ENCODE measurements at regions not wholly inside any gene's neighbourhood (a gene's known extent, or its start where the extent isn't known, plus 50 kb on each side); places are given as distances from the start of the nearest gene placed in this dataset.
A peak's percentile ranks its signal among the peaks of the same experiment; 100 is the strongest.

DNA sequence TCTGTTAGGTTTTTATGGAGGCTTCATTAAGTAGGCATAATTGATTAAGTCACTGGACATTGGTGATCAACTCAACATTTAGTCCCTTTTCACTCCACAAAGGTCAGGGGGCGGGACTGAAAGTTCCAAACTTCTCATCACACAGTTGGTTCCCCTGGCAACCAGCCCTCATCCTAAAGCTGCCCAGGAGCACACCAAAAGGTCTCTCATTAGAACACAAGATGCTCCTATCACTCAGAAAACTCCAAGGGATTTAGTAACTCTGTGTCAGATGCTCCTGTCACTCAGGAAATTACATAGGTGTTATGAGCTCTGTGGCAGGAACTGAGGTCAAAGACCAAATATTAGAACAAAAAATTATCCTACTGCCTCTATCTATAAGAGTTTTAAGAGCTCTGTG lies 321.5 kb downstream of the OTOL1 start:
- DNase-seq: no peak

DNA sequence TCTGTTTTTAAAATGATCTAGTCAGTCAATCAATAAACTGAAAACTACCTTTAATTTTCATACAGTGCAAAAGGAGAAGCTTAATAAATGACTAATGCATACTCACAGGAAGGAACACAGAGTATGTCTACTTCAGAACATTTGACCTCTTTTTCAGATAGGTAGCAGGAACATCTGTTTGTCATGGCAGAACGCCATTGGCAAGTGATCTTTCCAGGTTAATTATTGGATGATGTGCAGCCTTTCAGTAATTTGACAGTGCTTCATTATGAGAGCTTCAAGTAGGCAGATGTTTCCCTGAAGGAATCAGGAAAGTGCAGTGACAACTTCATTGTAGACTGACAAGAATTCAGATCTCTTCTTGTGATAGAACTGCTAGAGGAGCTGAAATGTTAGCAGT lies 325.0 kb downstream of the OTOL1 start:
- no peak for DNase-seq

DNA sequence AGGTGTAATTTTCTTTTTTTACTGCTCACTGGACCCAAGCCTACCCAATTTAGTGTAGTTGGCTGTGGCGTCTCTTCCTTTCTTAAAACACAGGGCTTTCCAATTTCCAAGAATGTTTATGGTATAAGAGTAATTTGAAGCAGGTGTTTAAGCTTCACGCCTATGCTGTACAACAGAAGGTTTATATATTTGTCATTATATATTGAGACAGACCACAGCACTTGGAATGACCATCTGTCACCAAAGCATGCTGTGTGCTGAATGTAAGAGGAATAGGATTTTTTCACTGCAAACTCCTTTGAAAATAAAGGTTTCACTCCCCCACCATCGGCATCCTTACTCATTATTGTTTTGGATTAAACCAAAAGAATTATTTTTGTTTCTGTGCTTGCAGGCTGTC lies 325.7 kb downstream of the OTOL1 start:
- DNase-seq: no peak

DNA sequence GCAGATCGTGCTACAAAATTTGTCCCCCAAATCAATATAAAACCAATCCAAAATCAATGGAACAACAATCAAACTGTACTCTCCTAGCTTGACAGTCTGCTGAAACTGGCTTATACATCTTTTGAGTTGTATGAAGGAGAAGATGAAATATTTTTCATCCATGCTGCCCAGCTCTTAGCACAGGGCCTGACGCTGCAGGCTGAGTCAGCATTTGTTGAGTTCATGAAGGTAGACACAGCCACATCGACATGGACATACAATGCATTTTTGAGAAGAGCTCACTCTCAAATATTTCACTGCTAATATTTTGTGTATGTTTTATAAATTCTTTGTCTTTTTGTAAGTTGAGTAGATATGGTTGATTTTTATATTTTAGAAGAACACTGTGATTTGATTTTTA lies 327.3 kb downstream of the OTOL1 start:
- DNase-seq: no peak

DNA sequence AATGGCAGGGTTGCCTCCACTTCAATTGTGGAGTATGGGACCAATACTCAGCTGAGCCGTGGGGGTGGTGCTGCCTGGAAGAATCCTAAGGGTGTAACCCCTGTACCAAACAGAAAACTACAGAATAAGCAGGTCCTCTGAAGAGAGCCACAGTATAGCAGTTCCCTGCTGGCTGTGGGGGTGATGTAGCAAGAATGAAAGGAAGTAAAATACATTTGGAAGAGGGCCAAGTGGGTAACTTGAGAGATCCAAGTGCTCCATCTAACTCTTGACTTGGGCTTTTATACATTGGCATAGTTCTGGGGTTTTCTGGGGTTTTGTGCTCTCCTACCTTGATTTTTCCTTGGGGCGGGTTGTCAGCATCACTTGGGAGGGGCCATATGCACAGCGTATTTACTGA lies 341.4 kb downstream of the OTOL1 start:
- DNase-seq: no peak

DNA sequence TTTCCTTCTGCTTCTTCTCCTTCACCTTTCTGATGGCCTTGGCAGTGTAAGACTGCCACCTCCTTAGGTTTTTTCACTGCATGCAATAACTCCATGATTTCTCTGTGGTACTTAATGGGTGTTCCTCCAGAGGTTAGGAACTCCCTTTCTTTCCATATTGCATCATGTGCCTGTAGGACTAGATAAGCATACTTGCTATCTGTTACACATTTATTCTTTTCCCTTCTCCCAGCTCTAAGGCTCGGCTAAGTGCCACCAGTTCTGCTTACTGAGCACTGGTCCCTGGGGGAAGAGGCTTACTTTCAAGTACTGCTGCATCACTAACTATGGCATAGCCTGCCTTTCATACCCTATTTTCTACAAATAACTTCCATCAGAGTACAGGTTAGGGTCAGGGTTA lies 351.8 kb downstream of the OTOL1 start:
- no peak for DNase-seq

DNA sequence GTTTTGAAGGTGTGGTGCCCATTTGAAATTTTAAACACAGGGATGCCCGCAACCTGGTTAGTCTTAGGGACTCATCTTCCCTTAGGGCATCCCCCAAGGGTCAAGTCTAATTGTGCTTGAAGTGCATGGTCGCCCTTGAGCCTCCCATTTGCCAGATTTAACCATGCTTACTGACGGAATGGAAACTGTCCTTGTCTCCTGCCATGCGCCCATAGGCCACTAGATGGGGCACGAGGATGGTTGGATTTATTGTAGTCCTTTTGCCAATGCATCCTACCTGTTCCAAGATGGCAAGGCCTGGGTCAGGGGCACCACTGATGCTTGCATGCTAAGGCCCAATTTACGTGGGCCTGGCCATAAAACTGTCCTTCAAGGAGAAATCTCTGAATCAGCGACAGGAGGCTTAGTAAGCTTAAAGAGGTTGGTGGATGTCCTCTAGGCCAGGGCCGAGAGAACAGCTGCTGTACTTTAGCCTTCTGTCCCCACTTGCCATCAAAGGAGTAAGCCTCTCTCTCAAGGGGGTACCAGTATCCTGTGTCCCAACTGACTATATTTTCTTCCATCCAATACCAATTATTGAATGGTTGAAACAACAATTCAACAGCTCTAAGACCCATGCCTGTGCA lies 355.4 kb downstream of the OTOL1 start:
- peak; percentile 47 for DNase-seq

DNA sequence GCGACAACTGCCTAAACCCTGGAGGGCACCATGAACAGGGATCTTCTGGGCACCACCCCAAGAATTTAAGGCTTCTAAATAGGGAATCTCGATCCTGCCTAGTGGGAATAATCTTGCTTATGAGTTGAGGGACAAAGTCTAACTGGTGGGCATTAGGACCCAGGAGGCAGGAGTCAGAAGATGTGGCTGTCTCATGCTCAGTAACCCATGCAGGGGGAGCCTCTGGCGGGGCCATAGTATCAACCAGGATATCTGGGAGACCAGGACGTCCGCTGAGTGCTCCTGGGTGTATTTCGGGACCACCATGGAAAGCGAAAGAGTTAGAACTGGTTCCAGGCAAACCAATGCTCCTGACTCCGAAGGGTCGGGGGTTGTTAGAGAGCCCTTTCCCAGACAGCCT lies 356.1 kb downstream of the OTOL1 start:
- DNase-seq: no peak

DNA sequence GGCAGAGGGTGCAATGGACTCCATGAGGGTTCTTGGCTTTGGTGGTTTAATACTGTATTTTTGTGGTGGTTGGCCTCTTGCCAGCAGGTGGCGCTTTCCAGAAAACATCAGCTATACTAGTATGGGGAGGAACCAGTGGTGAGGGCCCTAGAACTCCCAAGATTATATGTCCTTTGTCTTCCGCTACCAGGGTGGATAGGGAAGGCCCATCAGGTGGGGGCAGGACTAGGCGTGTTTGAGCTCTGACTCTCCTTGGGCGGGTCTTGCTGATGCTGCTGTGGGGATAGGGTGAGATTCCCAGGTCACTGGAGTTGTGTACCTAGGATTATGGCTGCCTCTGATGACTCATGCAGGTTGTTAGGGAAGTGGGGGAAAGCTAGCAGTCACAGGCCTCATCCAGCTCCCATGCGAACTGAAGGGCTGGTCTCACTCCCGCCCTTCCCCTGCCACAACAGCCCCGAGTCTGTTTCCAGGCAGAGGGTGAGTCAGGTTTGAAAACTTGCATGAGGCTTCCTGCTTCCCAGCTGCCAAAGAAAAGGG lies 357.7 kb downstream of the OTOL1 start:
- peak; percentile 21 for DNase-seq

DNA sequence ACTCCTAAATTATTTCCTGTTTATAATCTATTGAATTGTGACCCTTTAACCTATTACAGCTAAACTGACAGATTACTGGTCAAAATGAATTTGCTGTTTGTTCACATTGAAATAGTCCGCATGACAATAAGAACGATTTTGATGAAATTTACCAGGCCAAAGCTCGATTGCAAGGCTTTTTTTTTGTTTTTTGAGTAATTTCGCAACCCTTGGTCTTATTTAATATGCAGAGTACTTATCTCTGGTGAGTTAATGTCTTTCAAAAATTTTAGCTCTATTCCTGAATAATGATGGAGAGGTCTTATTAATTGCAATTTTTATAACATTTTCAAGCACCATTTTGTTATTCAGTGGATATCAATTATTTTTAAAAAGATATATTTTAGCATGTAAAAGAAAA lies 362.4 kb downstream of the OTOL1 start:
- DNase-seq: no peak

DNA sequence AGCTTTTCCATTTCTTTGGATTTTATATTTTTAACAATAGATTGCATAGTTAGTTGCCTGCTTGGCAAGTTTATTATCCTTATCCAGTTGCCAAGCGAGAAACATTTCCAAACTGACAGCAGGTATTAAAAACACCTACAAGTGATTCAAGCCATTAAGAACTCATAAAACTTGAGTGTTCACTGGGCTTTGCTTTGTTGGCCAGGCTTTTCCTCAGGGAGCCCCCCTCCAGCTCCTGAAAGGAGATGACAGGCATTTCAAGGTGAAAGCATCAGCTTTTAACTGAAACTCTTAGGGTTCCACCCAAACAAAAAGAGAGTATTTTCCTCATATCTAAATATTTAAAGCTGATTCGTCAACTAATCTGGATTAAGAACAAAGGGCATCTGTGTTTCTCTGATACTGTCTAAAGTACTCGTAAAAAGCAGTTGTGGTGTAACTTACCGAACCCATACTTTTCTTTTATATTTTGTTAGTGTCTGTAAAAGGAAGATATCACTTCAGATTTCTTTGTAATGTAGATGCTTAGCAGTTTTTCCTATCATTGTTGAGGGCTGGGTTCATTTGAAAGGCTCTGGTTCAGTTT lies 363.4 kb downstream of the OTOL1 start:
- DNase-seq: no peak

DNA sequence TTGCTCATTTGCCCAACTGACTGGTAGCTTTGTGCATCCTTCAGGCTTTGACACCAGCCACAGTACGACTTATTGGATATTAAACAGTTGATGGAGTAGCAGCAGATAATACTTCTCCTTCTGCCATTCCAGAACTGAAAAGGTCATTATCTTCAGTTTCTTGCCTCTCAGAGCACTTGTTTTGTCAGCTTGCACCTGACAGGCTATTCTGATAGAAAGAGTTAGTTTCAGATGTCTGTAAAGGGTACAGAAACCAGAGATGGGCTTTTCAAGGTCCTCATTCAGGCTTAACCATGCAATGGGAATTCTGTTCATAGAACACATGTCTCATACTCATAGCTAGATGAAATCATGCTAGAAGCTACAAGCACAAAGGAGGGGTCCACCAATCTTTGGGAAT lies 367.2 kb downstream of the OTOL1 start:
- DNase-seq: no peak

DNA sequence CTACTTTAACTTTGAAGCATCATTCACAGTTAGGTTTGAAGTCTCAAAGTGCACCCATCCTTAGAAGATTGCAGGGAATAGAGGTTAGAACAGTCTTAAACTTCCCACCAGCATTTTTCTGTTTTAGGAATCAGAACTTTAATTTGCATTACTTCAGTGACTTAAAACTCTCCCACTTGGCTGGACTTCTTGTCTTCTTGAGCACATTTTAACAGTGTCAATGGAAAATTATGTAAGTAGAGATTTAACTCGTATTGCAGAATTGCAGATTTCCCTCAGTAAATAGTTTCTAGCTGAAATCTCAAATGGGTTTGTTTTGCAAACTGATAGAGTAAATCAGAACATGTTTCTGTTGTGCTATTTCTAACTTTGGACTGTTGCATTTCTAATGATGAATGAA lies 369.6 kb downstream of the OTOL1 start:
- no peak for DNase-seq

DNA sequence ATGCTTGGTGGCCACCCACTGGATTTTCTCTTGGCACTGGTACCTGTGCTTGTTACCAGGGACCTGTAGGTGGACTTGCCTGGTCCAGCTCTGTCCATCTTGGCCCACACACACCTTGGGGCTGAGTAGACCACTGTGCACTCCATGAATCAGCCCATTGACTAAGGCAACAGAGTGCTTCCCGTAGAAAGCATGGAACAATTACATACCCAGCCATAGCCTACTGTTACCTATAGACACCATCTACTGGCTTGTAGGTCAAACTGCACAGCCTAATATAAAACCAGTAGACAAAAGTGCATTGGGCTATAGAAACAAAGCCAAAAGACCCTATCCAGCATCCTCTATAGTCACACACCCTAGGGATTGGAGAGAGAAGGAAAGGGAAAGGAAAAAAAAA lies 378.9 kb downstream of the OTOL1 start:
- no peak for DNase-seq

DNA sequence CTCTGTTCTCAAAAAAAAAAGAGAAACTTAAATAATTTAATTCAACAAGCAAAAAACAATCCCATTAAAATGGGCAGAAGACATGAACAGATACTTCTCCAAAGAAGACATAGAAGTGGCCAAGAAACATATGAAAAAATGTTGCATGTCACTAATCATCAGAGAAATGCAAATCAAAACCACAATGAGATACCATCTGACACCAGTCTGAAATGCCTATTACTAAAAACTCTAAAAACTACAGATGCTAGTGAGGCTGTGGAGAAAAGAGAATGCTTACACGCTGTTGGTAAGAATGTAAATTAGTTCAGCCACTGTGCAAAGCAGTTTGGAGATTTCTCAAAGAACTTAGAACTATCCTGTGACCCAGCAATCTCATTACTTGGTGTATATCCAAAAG lies 382.9 kb downstream of the OTOL1 start:
- no peak for DNase-seq

DNA sequence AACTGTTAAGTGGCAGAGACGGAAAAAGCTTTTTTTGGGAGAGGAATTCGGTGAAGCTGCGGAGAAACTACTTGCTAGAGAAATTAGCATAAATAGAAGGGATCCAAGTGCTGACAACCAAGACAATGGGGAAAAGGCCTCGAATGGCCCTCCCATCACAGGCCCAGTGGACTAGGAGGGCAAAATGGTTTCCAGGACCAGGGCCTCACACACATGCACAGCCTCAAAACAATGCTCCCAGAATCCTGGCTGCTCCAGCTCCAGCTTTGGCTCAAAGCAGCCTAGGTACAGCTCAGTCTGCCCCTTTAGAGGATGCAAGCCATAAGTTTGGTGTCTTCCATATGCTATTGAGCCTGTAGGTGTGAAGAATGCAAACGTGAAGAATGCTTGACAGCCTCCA lies 388.2 kb downstream of the OTOL1 start:
- no peak for DNase-seq

DNA sequence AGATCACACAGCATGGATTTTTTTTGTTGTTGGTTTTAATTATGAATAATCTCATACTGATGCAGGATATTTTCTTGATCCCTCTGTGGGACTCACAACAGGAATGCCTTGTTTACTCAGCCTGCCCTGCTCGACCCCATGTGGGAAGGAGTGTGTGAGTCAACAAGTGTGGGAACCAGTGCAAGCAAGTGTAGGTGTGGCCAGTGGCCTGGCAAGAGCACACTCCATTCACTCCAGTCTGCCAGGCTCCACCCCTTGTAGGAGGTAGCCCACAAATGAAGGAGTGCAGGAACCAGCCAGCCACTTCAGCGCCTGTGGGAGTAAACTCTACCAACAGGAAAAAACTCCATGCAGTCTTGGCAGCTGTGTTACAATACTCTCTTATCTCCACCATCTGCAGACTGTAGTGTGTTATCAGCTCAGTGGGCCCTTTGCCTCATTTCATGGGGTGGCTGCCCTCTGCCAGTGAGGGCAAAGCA lies 393.6 kb downstream of the OTOL1 start:
- DNase-seq: peak; percentile 71

DNA sequence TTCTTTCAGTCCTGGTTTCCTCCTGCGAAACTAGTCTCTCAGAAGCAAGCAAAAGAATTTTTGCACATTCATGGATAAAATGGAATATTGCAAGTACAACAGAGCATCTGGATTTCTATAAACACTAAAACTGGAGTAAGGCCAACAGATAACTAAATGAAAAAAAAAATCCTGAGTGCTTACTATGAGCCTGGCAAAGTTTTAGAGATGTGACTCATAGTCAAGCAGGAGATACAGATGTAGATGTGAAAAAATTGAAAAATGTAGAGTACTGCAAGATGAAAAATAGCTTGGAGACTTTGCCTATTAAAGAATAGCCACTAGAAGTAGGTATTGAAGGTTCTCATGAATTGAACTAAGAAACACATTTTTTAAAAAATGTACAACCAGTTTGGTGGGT lies 397.4 kb downstream of the OTOL1 start:
- DNase-seq: no peak

DNA sequence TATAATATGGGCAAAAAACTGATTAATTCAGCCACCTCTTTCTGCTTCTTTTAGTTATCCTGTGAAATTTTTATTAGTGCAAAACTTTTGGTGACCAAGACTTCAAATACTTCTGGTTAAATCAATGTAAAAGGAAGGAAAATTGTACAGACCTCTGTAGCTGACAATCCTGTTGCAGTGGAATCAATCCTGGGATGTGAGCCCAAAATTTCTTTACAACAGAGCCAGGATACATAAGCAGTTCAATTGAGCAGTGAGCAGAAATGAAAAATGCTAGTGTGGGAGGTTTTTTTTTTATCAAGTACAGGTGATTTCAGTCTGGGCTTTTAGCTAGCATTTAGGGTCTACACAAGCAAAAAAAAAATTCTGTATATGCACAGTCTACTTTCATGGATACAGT lies 398.0 kb downstream of the OTOL1 start:
- DNase-seq: no peak

DNA sequence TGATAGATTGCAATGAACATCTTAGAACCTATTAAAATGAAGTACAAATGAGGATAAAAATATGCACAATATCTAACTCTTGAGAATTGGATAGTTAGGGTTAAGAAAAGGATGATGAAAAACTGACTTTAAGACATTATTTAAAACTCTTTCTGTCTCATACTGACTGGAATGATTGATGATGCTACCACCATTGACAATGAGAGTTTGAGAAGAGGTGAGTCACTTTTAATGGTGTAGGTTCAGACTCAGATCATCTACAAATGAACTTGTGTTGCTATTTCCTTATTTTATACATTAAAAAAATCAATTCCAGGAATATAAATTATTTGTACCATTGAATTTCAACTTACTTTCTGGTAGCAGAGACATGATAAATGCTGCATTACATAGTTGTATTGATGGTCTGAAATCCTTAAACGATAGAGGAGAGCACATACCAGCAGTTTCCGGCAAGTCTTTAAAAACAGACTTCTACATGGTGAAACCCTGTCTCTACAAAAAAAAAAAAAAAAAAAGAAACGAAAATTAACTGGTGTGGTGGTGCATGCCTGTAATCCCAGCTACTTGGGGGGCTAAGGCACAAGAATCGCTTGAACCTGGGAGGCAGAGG lies 409.0 kb downstream of the OTOL1 start:
- no peak for DNase-seq

DNA sequence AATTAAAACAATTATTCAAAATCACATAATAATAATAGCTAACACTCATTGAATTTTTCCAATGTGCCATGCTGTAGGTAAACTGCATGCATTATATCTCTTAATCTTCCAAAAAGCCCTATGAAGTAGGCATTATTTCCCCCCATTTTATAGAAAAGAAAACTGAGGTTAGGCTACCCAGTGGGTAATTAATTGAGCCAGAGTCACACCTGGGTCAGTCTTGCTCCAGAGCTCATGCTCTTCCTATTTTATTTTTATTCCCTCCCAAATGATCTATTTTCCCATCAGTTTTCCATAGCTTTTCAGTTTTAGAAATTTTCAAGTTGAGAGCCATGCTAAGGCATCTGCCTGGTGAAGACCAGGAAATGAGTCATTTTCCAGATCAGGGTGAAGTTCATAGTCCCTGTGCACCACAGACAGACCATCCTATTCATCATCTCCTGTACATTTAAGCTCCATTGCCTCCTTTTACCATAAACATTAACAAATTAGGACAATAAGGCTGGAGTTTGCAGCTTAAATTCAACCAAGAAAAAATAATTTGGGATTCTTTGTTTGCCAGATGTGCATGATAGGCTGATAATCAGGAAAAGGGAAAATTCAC lies 417.3 kb downstream of the OTOL1 start:
- DNase-seq: no peak

DNA sequence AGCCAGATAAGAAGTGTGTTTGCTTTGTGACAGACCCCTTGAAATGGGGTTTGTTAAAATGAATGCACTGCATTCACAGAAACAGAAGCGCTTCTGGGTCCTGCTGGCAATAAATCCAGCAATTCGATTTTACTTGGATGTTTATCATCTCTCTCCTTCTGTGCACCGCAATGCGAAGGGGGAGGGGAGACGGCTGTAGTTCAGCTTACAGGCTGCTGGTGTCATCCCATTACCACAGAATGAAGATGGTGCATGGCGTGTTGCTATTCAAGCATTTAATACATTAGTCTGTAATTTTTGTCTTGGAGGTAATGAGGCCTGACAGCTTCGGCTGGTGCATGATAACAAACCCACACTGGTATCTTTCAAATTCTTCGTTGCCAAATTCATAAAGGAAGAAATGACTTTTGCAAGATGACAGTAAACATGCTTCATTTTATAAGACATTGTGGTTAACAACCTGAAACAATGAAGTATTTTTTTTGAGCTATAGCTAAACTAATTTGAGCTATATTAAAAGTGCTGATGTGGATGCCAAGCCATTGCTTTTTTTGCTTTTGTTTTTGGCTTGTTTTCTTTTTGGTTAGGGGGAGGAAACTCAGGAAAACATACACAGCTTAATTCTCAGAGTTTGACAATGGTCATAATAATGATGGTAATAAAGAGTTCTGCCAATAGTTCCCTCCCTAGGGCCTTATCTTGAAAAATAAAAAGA lies 418.3 kb downstream of the OTOL1 start:
- peak; percentile 66 for DNase-seq

DNA sequence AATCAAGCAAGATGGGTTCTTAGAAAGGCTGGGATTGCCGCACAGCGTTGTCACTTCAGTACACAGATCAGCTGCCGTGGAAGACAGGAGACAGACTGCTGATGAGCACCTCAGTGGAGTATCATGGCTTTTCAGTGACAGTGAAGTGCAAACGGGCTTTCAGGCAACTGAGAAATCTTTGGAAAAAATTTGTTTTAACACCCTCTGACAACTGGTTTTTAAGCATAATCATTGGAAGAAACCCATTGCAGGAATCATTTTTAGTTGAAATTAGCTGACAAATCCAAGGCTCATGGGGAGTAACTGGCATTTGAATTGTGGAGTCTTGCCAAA lies 418.8 kb downstream of the OTOL1 start:
- no peak for DNase-seq

DNA sequence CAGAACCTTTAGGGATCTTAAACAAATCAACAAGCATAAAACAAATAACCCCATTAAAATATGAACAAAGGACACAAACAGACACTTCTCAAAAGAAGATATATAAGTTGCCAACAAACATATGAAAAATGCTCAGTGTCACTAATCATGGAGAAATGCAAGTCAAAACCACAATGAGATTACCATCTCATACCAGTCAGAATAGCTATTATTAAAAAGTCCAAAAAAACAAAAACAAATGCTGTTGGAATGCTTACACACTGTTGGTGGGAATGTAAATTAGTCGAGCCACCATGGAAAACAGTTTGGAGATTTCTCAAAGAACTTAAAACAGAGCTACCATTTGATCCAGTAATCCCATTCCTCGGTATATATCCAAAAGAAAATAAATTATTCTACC lies 423.6 kb downstream of the OTOL1 start:
- DNase-seq: no peak
